ENCODE measurements at regions not wholly inside any gene's neighbourhood (a gene's known extent, or its start where the extent isn't known, plus 50 kb on each side); places are given as distances from the start of the nearest gene placed in this dataset.

DNA sequence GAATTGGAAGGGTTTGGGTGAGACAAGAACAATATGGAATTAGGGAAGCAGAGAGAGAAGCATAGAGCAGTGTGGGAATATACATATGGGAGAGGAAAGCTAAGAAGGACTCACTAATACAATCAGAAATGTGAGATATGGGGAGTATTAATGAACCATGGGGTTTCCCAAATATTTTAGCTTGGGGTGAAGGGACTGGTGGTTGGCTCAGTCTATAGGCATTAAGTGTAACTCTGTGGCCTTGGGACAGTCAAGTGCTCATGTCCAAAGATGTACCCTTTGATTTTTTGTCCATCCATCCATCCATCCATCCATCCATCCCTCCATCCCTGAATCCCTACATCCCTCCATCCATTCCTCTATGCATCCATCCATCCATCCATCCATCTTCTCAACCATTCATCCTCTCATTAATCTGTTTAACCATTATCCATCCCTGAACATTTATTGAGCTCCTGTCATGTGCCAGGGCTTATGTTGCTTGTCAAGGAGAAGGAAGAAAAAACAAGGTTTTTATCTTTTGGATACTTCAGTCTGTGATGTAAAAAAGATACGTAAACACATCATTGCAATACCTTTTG is 263.4 kb upstream of the CHD6 start:
- Histone ChIP-seq H3K9me3 (ENCODE audit: control insufficient read depth in 1 of 2, insufficient read depth in 1 of 2, low read depth in 1 of 2, low read length in 2 of 2) (no peaks in the 10 kb centered on the region), H3K27me3 (ENCODE audit: insufficient read depth, low read length) (no peaks in the 10 kb centered on the region), H3K4me3 (replicated peaks in 1 of 2; ENCODE audit: low read depth in 1 of 2, low read length in 2 of 2) (no peak overlapping the region), H3K9me2 (ENCODE audit: insufficient read depth) (no peaks in the 10 kb centered on the region), H3K9ac (ENCODE audit: low read length) (no peak overlapping the region), H3K36me3 (ENCODE audit: control insufficient read depth in 1 of 2, insufficient read depth in 2 of 2, low read length in 2 of 2) (no peaks in the 10 kb centered on the region), H3K4me2 (ENCODE audit: low read length) (no peak overlapping the region), H3K4me1 (ENCODE audit: control insufficient read depth in 1 of 2, insufficient read depth in 2 of 2, low read length in 2 of 2) (no peaks in the 10 kb centered on the region), H3K27ac (ENCODE audit: low read depth, low read length) (no peak overlapping the region), H4K20me1 (ENCODE audit: insufficient read depth) (no peaks in the 10 kb centered on the region), H2AFZ (ENCODE audit: low read depth, low read length, poor library complexity, severe bottlenecking) (no peak overlapping the region), H3K79me2 (ENCODE audit: insufficient read depth, low read length) (no peaks in the 10 kb centered on the region)
- BruUV-seq (replicated peaks), result no TSS peak
- CTCF ChIA-PET, result no interaction called here
- ATAC-seq (no peak), DNase-seq (ENCODE audit: low read depth, low spot score) (no peak)
- POLR2A ChIA-PET, result no interaction called here
- intact Hi-C loops (cut with micrococcal nuclease), result no loop called here
- TF ChIP-seq ZBTB33 (IDR thresholded peaks at IDR 0.05; ENCODE audit: extremely low read depth, insufficient replicate concordance, low read length) (no peak), EGR1 (IDR thresholded peaks at IDR 0.05; ENCODE audit: low read depth) (no peak), SP1 (IDR thresholded peaks at IDR 0.05; ENCODE audit: low read depth) (no peak), YY1 (IDR thresholded peaks at IDR 0.05; ENCODE audit: extremely low read depth, insufficient replicate concordance, low read depth, low read length) (no peak)
- TF ChIP-seq, protein P1, sequence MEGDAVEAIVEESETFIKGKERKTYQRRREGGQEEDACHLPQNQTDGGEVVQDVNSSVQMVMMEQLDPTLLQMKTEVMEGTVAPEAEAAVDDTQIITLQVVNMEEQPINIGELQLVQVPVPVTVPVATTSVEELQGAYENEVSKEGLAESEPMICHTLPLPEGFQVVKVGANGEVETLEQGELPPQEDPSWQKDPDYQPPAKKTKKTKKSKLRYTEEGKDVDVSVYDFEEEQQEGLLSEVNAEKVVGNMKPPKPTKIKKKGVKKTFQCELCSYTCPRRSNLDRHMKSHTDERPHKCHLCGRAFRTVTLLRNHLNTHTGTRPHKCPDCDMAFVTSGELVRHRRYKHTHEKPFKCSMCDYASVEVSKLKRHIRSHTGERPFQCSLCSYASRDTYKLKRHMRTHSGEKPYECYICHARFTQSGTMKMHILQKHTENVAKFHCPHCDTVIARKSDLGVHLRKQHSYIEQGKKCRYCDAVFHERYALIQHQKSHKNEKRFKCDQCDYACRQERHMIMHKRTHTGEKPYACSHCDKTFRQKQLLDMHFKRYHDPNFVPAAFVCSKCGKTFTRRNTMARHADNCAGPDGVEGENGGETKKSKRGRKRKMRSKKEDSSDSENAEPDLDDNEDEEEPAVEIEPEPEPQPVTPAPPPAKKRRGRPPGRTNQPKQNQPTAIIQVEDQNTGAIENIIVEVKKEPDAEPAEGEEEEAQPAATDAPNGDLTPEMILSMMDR (IDR thresholded peaks at IDR 0.05 in 2 of 3, conservative IDR thresholded peaks at IDR 0.05 in 1 of 3; ENCODE audit: borderline replicate concordance in 1 of 3, insufficient read depth in 1 of 3, low read depth in 2 of 3, low read length in 2 of 3), result no peak
- RAD21 ChIA-PET (ENCODE audit: low non-redundant PET in 1 of 2, low total read pairs in 2 of 2, uncharacterized antibody in 2 of 2, unreplicated experiment in 2 of 2), result no interaction called here
